HCT116 (cell line): ENCODE measurements at regions not wholly inside any gene's neighbourhood (a gene's known extent, or its start where the extent isn't known, plus 50 kb on each side); places are given as distances from the start of the nearest gene placed in this dataset.

Source experiments
- ATAC-seq: fragments of 200-7000 bp; cut with Tn5 transposase; 2 replicates; pipeline ENCODE4 v1.9.1; 2020; ENCODE audit warnings: mild to moderate bottlenecking, moderate library complexity
- BruUV-seq: library from RNA; stranded (reverse); fragments of 400-500 nt; replicated peaks from 2 replicates; lab custom pipeline; 2021; lab: Mats Ljungman, UMichigan
- CTCF ChIA-PET: fragments of 300-600 bp; sonication (Branson Sonifier 250); formaldehyde crosslinking; loops from one replicate; lab custom pipeline; 2021; ENCODE audit warnings: antibody characterized with exemption; lab: Charles Lee
- POLR2A ChIA-PET: fragments of 300-600, 350-600 bp; sonication (Branson Sonifier 250); formaldehyde crosslinking; loops from one replicate; lab custom pipeline; 2021; ENCODE audit warnings: antibody characterized with exemption; lab: Charles Lee
- RAD21 ChIA-PET, 2 experiments: fragments of 300-600 bp; sonication (Branson Sonifier 250); formaldehyde crosslinking; loops; one replicate each; lab custom pipeline; 2023; ENCODE audit warnings: low total read pairs in 2 of 2; ENCODE audit not compliant: uncharacterized antibody in 2 of 2, unreplicated experiment in 2 of 2, low non-redundant PET in 1 of 2; lab: Charles Lee
- DNase-seq: peaks from one replicate; pipeline ENCODE4 v3.0.0-alpha.2; 2010; ENCODE audit warnings: low read depth, low spot score
- H2AFZ ChIP-seq: fragments of 200-600 bp; shearing (Covaris generic), sonication (generic); 2 replicates; pipeline ENCODE4 v1.6.1; 2017; ENCODE audit warnings: low read depth, mixed run types, mixed read lengths, antibody characterized with exemption, low read length; ENCODE audit not compliant: poor library complexity, severe bottlenecking
- H3K27ac ChIP-seq: 2 replicates; pipeline ENCODE4 v1.5.1; 2012; ENCODE audit warnings: low read depth, low read length
- H3K27me3 ChIP-seq: fragments of 200-600 bp; sonication (generic); 2 replicates; pipeline ENCODE4 v1.6.1; 2016; ENCODE audit warnings: mixed run types, low read length, mixed read lengths; ENCODE audit not compliant: insufficient read depth
- H3K36me3 ChIP-seq, 2 experiments: fragments of 200-500 bp in 1 of 2; fragments of 200-600 bp in 1 of 2; sonication (Bioruptor generic) in 1 of 2; sonication (generic) in 1 of 2; 2 replicates each; pipeline versions ENCODE4 v1.5.1 to v1.6.1; 2014 to 2016; ENCODE audit warnings: low read length in 2 of 2, inconsistent platforms in 1 of 2, mixed read lengths in 1 of 2, mixed run types in 1 of 2; ENCODE audit not compliant: insufficient read depth in 2 of 2, control insufficient read depth in 1 of 2
- H3K4me1 ChIP-seq, 2 experiments: fragments of 200-600 bp in 1 of 2; sonication (generic) in 1 of 2; 2 replicates each; pipeline versions ENCODE4 v1.5.1 to v1.6.1; 2012 to 2017; ENCODE audit warnings: low read length in 2 of 2, inconsistent platforms in 1 of 2, mild to moderate bottlenecking in 1 of 2, mixed read lengths in 1 of 2, mixed run types in 1 of 2, moderate library complexity in 1 of 2; ENCODE audit not compliant: insufficient read depth in 2 of 2, control insufficient read depth in 1 of 2
- H3K4me2 ChIP-seq: fragments of 200-600 bp; sonication (generic); 2 replicates; pipeline ENCODE4 v1.6.1; 2017; ENCODE audit warnings: mixed run types, low read length, mixed read lengths
- H3K4me3 ChIP-seq, 2 experiments: fragments of 200-600 bp in 1 of 2; sonication (generic) in 1 of 2; replicated peaks in 1 of 2; 2 replicates each; pipeline ENCODE4 v1.5.1; 2011 to 2016; ENCODE audit warnings: low read length in 2 of 2, control low read depth in 1 of 2, low read depth in 1 of 2, mild to moderate bottlenecking in 1 of 2, mixed read lengths in 1 of 2, mixed run types in 1 of 2
- H3K79me2 ChIP-seq: fragments of 200-600 bp; sonication (generic); 2 replicates; pipeline ENCODE4 v1.6.1; 2017; ENCODE audit warnings: mild to moderate bottlenecking, mixed run types, low read length, moderate library complexity, mixed read lengths; ENCODE audit not compliant: insufficient read depth
- H3K9ac ChIP-seq: fragments of 200-600 bp; sonication (generic); 2 replicates; pipeline ENCODE4 v1.6.1; 2016; ENCODE audit warnings: low read length, mixed read lengths
- H3K9me2 ChIP-seq: fragments of 200-600 bp; sonication (generic), shearing (Covaris generic); 2 replicates; pipeline ENCODE4 v1.6.1; 2017; ENCODE audit warnings: mixed run types, mild to moderate bottlenecking, moderate library complexity; ENCODE audit not compliant: insufficient read depth
- H3K9me3 ChIP-seq, 2 experiments: fragments of 200-500 bp in 1 of 2; fragments of 200-600 bp in 1 of 2; sonication (Bioruptor generic) in 1 of 2; sonication (generic) in 1 of 2; 2 replicates each; pipeline ENCODE4 v1.6.1; 2014 to 2017; ENCODE audit warnings: low read length in 2 of 2, mixed read lengths in 2 of 2, inconsistent platforms in 1 of 2, low read depth in 1 of 2, mild to moderate bottlenecking in 1 of 2, mixed run types in 1 of 2, moderate library complexity in 1 of 2; ENCODE audit not compliant: control insufficient read depth in 1 of 2, insufficient read depth in 1 of 2
- H4K20me1 ChIP-seq: fragments of 200-600 bp; sonication (generic), shearing (Covaris generic); 2 replicates; pipeline ENCODE4 v1.6.1; 2017; ENCODE audit warnings: mixed run types, mild to moderate bottlenecking, moderate library complexity; ENCODE audit not compliant: insufficient read depth
- CBX3 ChIP-seq: IDR thresholded peaks from 2 replicates; pipeline ENCODE4 v1.6.1; 2012; ENCODE audit warnings: low read depth
- CEBPB ChIP-seq: IDR thresholded peaks from 2 replicates; pipeline ENCODE4 v1.6.1; 2012; ENCODE audit warnings: low read depth
- CTCF ChIP-seq, 3 experiments: fragments of 200-600 bp in 1 of 3; sonication (generic) in 1 of 3; IDR thresholded peaks in 2 of 3; conservative IDR thresholded peaks in 1 of 3; 2 replicates each; pipeline ENCODE4 v1.5.1; 2012 to 2017; ENCODE audit warnings: low read depth in 2 of 3, low read length in 2 of 3, antibody characterized with exemption in 1 of 3, borderline replicate concordance in 1 of 3, control low read depth in 1 of 3, mild to moderate bottlenecking in 1 of 3, mixed read lengths in 1 of 3, mixed run types in 1 of 3, moderate library complexity in 1 of 3; ENCODE audit not compliant: insufficient read depth in 1 of 3
- EGR1 ChIP-seq: IDR thresholded peaks from 2 replicates; pipeline ENCODE4 v1.6.1; 2012; ENCODE audit warnings: low read depth
- ELF1 ChIP-seq: IDR thresholded peaks from 2 replicates; pipeline ENCODE4 v1.6.1; 2012; ENCODE audit warnings: low read depth, borderline replicate concordance
- EZH2phosphoT487 ChIP-seq: fragments of 200-600 bp; IDR thresholded peaks from 2 replicates; pipeline ENCODE4 v1.6.1; 2018; ENCODE audit warnings: antibody characterized with exemption, borderline replicate concordance
- FOSL1 ChIP-seq: IDR thresholded peaks from 2 replicates; pipeline ENCODE4 v1.6.1; 2012; ENCODE audit warnings: low read depth
- RAD21 ChIP-seq: IDR thresholded peaks from 2 replicates; pipeline ENCODE4 v1.6.1; 2012; ENCODE audit warnings: low read depth, mild to moderate bottlenecking
- REST ChIP-seq: IDR thresholded peaks from 2 replicates; pipeline ENCODE4 v1.6.1; 2012; ENCODE audit warnings: low read depth
- SIN3A ChIP-seq: IDR thresholded peaks from 2 replicates; pipeline ENCODE4 v1.6.1; 2012; ENCODE audit warnings: low read depth
- SP1 ChIP-seq: IDR thresholded peaks from 2 replicates; pipeline ENCODE4 v1.6.1; 2012; ENCODE audit warnings: low read depth
- TCF7L2 ChIP-seq: IDR thresholded peaks from 2 replicates; pipeline ENCODE4 v1.7.0; 2011; ENCODE audit warnings: borderline replicate concordance, inconsistent platforms; ENCODE audit not compliant: insufficient read depth, insufficient read length; ENCODE audit errors: extremely low read depth
- ZFX ChIP-seq: fragments of 450-650 bp; IDR thresholded peaks from 2 replicates; pipeline ENCODE4 v1.6.1; 2017
- intact Hi-C: fragments of 100-400 bp; cut with micrococcal nuclease; formaldehyde crosslinking; loops from 2 replicates; pipeline ENCODE4 v1.10.0; 2022
- TF ChIP-seq, protein P1 (sequence below): IDR thresholded peaks from 2 replicates; pipeline ENCODE4 v1.6.1; 2012
- TF ChIP-seq, protein P2 (sequence below): IDR thresholded peaks from 2 replicates; pipeline ENCODE4 v1.6.1; 2012
- TF ChIP-seq, protein P3 (sequence below): IDR thresholded peaks from 2 replicates; pipeline ENCODE4 v1.6.1; 2011; ENCODE audit warnings: mild to moderate bottlenecking, low read length, moderate library complexity; ENCODE audit not compliant: insufficient replicate concordance; ENCODE audit errors: extremely low read depth

- Histone ChIP-seq H3K9ac (no peak overlapping the region), H3K36me3 (no peaks in the 10 kb centered on the region), H3K27ac (no peak overlapping the region), H3K9me3 (no peaks in the 10 kb centered on the region), H3K4me2 (no peak overlapping the region), H3K4me1 (no peaks in the 10 kb centered on the region), H2AFZ (no peak overlapping the region), H3K27me3 (no peaks in the 10 kb centered on the region), H3K79me2 (no peaks in the 10 kb centered on the region), H3K4me3 (no peak overlapping the region), H4K20me1 (no peaks in the 10 kb centered on the region), H3K9me2 (no peaks in the 10 kb centered on the region)
- DNase-seq, result no peak
- no peak for ATAC-seq
- ChIA-PET RAD21 (no interaction called here), POLR2A (no interaction called here), CTCF (no interaction called here)
- BruUV-seq, result no TSS peak
- intact Hi-C loops, result no loop called here
- TF ChIP-seq ZFX, result no peak
- TF ChIP-seq CEBPB, result no peak
- TF ChIP-seq SIN3A, result no peak
- TF ChIP-seq REST, result no peak
- TF ChIP-seq, protein P1, sequence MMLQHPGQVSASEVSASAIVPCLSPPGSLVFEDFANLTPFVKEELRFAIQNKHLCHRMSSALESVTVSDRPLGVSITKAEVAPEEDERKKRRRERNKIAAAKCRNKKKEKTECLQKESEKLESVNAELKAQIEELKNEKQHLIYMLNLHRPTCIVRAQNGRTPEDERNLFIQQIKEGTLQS, result no peak
- TF ChIP-seq ELF1, result no peak
- no peak for TF ChIP-seq CBX3
- no peak for TF ChIP-seq SP1
- no peak for TF ChIP-seq CTCF (IDR thresholded peaks at IDR 0.05 in 2 of 3, conservative IDR thresholded peaks at IDR 0.05 in 1 of 3; ENCODE audit: borderline replicate concordance in 1 of 3, insufficient read depth in 1 of 3, low read depth in 2 of 3, low read length in 2 of 3)
- TF ChIP-seq FOSL1, result no peak
- TF ChIP-seq TCF7L2, result no peak
- TF ChIP-seq EZH2phosphoT487, result no peak
- no peak for TF ChIP-seq RAD21
- TF ChIP-seq, protein P2, sequence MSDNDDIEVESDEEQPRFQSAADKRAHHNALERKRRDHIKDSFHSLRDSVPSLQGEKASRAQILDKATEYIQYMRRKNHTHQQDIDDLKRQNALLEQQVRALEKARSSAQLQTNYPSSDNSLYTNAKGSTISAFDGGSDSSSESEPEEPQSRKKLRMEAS, result no peak
- TF ChIP-seq, protein P3, sequence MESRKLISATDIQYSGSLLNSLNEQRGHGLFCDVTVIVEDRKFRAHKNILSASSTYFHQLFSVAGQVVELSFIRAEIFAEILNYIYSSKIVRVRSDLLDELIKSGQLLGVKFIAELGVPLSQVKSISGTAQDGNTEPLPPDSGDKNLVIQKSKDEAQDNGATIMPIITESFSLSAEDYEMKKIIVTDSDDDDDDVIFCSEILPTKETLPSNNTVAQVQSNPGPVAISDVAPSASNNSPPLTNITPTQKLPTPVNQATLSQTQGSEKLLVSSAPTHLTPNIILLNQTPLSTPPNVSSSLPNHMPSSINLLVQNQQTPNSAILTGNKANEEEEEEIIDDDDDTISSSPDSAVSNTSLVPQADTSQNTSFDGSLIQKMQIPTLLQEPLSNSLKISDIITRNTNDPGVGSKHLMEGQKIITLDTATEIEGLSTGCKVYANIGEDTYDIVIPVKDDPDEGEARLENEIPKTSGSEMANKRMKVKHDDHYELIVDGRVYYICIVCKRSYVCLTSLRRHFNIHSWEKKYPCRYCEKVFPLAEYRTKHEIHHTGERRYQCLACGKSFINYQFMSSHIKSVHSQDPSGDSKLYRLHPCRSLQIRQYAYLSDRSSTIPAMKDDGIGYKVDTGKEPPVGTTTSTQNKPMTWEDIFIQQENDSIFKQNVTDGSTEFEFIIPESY, result no peak
- no peak for TF ChIP-seq EGR1
Measured at GRCh38 chr4:19095491-19096046, 1074.0 kb upstream of the LCORL start.
